ENCODE measurements at regions not wholly inside any gene's neighbourhood (a gene's known extent, or its start where the extent isn't known, plus 50 kb on each side); places are given as distances from the start of the nearest gene placed in this dataset.

- DNase-seq (no peak), ATAC-seq (no peak)
These were observed 217.3 kb upstream of the ATP5MC3 start for GRCh38 chr2:175398848-175399247.

GRCh38 chr2:175396696-175397095 is 215.2 kb upstream of the ATP5MC3 start:
- intact Hi-C loops (cut with DNase I, micrococcal nuclease) = no loop called here
- no peak for TF ChIP-seq CTCF (IDR thresholded peaks at IDR 0.05)
- no peak overlapping the region for H3K4me3 ChIP-seq

More at GRCh38 chr2:175398848-175399247, 217.3 kb upstream of the ATP5MC3 start:
- no peaks in the 10 kb centered on the region for H3K9me3 ChIP-seq
- H3K4me3 ChIP-seq = no peak overlapping the region
- intact Hi-C loops (cut with DNase I, micrococcal nuclease) = no loop called here
- no peaks in the 10 kb centered on the region for H3K36me3 ChIP-seq (ENCODE audit: low read depth)
- H3K4me1 ChIP-seq (ENCODE audit: low read depth) = no peaks in the 10 kb centered on the region
- no peak for TF ChIP-seq CTCF (IDR thresholded peaks at IDR 0.05)

GRCh38 chr2:175393851-175394250 is 212.3 kb upstream of the ATP5MC3 start:
- intact Hi-C loops (cut with DNase I, micrococcal nuclease) = no loop called here
- H3K4me3 ChIP-seq = no peak overlapping the region
- H3K36me3 ChIP-seq (ENCODE audit: low read depth) = no peaks in the 10 kb centered on the region
- H3K4me1 ChIP-seq (ENCODE audit: low read depth) = no peaks in the 10 kb centered on the region
- TF ChIP-seq CTCF (IDR thresholded peaks at IDR 0.05) = no peak
- no peak for ATAC-seq
- H3K9me3 ChIP-seq = no peaks in the 10 kb centered on the region
- DNase-seq = no peak

More at GRCh38 chr2:175396696-175397095, 215.2 kb upstream of the ATP5MC3 start:
- Histone ChIP-seq H3K4me1 (ENCODE audit: low read depth) (no peaks in the 10 kb centered on the region), H3K9me3 (no peaks in the 10 kb centered on the region), H3K36me3 (ENCODE audit: low read depth) (no peaks in the 10 kb centered on the region)
- no peak for ATAC-seq
- no peak for DNase-seq

- Histone ChIP-seq H3K9me3 (peaks cover 26% of the 10 kb centered on the region), H3K36me3 (ENCODE audit: low read depth) (no peaks in the 10 kb centered on the region), H3K4me3 (no peak overlapping the region), H3K4me1 (ENCODE audit: low read depth) (no peaks in the 10 kb centered on the region)
- intact Hi-C loops (cut with DNase I, micrococcal nuclease) = no loop called here
- TF ChIP-seq CTCF (IDR thresholded peaks at IDR 0.05) = no peak
- ATAC-seq (no peak), DNase-seq (no peak)
These were observed 201.8 kb upstream of the ATP5MC3 start for GRCh38 chr2:175383286-175383685.

GRCh38 chr2:175373729-175374128 is 192.2 kb upstream of the ATP5MC3 start:
- no peaks in the 10 kb centered on the region for H3K36me3 ChIP-seq (ENCODE audit: low read depth)
- intact Hi-C loops (cut with DNase I, micrococcal nuclease) = no loop called here
- no peaks in the 10 kb centered on the region for H3K4me1 ChIP-seq (ENCODE audit: low read depth)
- DNase-seq (no peak), ATAC-seq (no peak)
- H3K4me3 ChIP-seq = no peak overlapping the region
- no peak for TF ChIP-seq CTCF (IDR thresholded peaks at IDR 0.05)
- H3K9me3 ChIP-seq = no peaks in the 10 kb centered on the region

All from mucosa of descending colon (tissue), 3 donors.